ENCODE measurements at regions not wholly inside any gene's neighbourhood (a gene's known extent, or its start where the extent isn't known, plus 50 kb on each side); places are given as distances from the start of the nearest gene placed in this dataset.

GRCh38 chr6:167710363-167710920 lies 116.3 kb upstream of the AFDN start:
- Mint-ChIP-seq H3K4me3 (no peak overlapping the region), H3K4me1 (peaks cover 4% of the 10 kb centered on the region), H3K27me3 (ENCODE audit: low read depth) (peaks cover 50% of the 10 kb centered on the region), H3K36me3 (ENCODE audit: low read depth) (no peaks in the 10 kb centered on the region), H3K27ac (ENCODE audit: unreplicated experiment) (no peak overlapping the region), H3K9me3 (no peaks in the 10 kb centered on the region)
- TF ChIP-seq, protein P1, sequence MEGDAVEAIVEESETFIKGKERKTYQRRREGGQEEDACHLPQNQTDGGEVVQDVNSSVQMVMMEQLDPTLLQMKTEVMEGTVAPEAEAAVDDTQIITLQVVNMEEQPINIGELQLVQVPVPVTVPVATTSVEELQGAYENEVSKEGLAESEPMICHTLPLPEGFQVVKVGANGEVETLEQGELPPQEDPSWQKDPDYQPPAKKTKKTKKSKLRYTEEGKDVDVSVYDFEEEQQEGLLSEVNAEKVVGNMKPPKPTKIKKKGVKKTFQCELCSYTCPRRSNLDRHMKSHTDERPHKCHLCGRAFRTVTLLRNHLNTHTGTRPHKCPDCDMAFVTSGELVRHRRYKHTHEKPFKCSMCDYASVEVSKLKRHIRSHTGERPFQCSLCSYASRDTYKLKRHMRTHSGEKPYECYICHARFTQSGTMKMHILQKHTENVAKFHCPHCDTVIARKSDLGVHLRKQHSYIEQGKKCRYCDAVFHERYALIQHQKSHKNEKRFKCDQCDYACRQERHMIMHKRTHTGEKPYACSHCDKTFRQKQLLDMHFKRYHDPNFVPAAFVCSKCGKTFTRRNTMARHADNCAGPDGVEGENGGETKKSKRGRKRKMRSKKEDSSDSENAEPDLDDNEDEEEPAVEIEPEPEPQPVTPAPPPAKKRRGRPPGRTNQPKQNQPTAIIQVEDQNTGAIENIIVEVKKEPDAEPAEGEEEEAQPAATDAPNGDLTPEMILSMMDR (conservative IDR thresholded peaks at IDR 0.05) = no peak
- DNase-seq (ENCODE audit: low read depth, low spot score) = no peak

- no peak overlapping the region for H3K4me3 Mint-ChIP-seq
- TF ChIP-seq, protein P1 (conservative IDR thresholded peaks at IDR 0.05) = no peak
- H3K9me3 Mint-ChIP-seq = no peaks in the 10 kb centered on the region
- DNase-seq (ENCODE audit: low read depth, low spot score) = no peak
- H3K4me1 Mint-ChIP-seq = peaks cover 4% of the 10 kb centered on the region
- H3K36me3 Mint-ChIP-seq (ENCODE audit: low read depth) = no peaks in the 10 kb centered on the region
- peak overlapping the region; percentile 13 for H3K27ac Mint-ChIP-seq (ENCODE audit: unreplicated experiment)
- H3K27me3 Mint-ChIP-seq (ENCODE audit: low read depth) = peaks cover 55% of the 10 kb centered on the region
Measured at GRCh38 chr6:167711211-167711610, 115.5 kb upstream of the AFDN start.

DNA sequence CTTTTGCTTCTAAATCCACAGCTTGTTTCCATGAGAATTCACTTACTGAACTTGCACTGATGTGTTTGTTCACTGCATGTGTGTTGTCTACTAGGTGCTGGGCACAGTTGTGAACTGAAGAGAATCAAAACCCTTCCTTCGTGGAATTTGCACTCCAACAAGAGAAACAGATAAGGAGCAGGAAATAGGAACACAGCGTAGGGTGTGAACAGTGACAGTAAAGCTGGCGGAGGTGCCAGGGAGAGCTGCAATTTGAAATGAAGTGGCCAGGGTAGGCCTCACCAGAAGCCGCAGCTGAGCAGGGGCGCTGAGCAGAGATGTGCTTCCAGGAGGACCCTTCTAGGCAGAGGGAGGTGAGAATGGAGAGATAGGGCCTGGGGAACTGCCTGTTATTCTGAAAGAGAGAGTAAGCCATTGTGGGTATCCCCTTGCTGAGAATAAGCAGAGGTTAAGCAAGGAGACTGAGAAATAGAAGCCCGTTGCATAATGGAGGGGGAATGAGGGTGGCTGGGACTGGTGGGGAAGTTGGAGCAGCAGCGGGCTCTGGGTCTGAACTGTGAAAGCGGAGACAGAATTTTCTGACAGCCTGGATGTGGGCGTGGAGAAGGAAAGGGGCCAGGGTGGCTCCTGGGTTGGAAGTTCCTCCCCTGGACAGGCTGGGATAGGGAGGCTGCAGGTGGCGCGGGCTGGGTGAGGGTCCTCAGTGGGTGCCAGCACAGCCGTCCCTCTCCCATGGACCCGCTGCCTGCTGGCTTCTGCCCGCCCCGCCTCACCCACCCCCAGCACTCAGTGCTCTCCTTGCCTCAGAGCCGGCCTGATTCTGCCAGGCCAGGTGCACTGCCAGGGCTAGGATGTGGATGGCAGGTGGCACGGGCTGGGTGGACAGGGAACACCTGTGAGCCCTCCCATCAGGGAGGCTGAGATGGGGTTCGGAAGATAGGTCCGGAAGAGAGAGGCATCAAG lies 114.7 kb upstream of the AFDN start:
- H3K36me3 Mint-ChIP-seq (ENCODE audit: low read depth) = no peaks in the 10 kb centered on the region
- no peak for DNase-seq (ENCODE audit: low read depth, low spot score)

GRCh38 chr6:167712731-167713475 lies 113.8 kb upstream of the AFDN start:
- Mint-ChIP-seq H3K9me3 (no peaks in the 10 kb centered on the region), H3K4me3 (no peak overlapping the region), H3K36me3 (ENCODE audit: low read depth) (no peaks in the 10 kb centered on the region), H3K4me1 (peaks cover 4% of the 10 kb centered on the region), H3K27ac (ENCODE audit: unreplicated experiment) (no peak overlapping the region), H3K27me3 (ENCODE audit: low read depth) (peaks cover 67% of the 10 kb centered on the region)
- no peak for DNase-seq (ENCODE audit: low read depth, low spot score)
- TF ChIP-seq, protein P1 (conservative IDR thresholded peaks at IDR 0.05) = no peak

More for the DNA sequence above, 114.7 kb upstream of the AFDN start:
- TF ChIP-seq, protein P1 (conservative IDR thresholded peaks at IDR 0.05) = no peak
- Mint-ChIP-seq H3K27ac (ENCODE audit: unreplicated experiment) (no peak overlapping the region), H3K9me3 (no peaks in the 10 kb centered on the region), H3K4me3 (no peak overlapping the region), H3K4me1 (peaks cover 4% of the 10 kb centered on the region), H3K27me3 (ENCODE audit: low read depth) (peaks cover 64% of the 10 kb centered on the region)

- Mint-ChIP-seq H3K27ac (ENCODE audit: unreplicated experiment) (no peak overlapping the region), H3K4me1 (peaks cover 4% of the 10 kb centered on the region), H3K4me3 (no peak overlapping the region), H3K27me3 (ENCODE audit: low read depth) (peaks cover 66% of the 10 kb centered on the region), H3K9me3 (peaks cover 2% of the 10 kb centered on the region), H3K36me3 (ENCODE audit: low read depth) (no peaks in the 10 kb centered on the region)
- DNase-seq (ENCODE audit: low read depth, low spot score) = no peak
- TF ChIP-seq, protein P1 (conservative IDR thresholded peaks at IDR 0.05) = no peak
Measured at GRCh38 chr6:167714152-167714551, 112.6 kb upstream of the AFDN start.
